ENCODE measurements at regions not wholly inside any gene's neighbourhood (a gene's known extent, or its start where the extent isn't known, plus 50 kb on each side); places are given as distances from the start of the nearest gene placed in this dataset.

GRCh38 chr5:6251565-6252102, 126.7 kb downstream of the MED10 start:
- no peak overlapping the region for H3K27ac Mint-ChIP-seq
- H3K4me3 Mint-ChIP-seq = no peak overlapping the region
- peaks cover 2% of the 10 kb centered on the region for H3K27me3 Mint-ChIP-seq
- no peaks in the 10 kb centered on the region for H3K4me1 Mint-ChIP-seq
- no peaks in the 10 kb centered on the region for H3K36me3 Mint-ChIP-seq (ENCODE audit: low read depth)
- DNase-seq (no peak), ATAC-seq (ENCODE audit: low read depth) (no peak)
- ChIA-PET POLR2A (no interaction called here), CTCF (no interaction called here)
- intact Hi-C loops (cut with micrococcal nuclease) = no loop called here
- no peak for TF ChIP-seq CTCF (IDR thresholded peaks at IDR 0.05)
- no peaks in the 10 kb centered on the region for H3K9me3 Mint-ChIP-seq

GRCh38 chr5:6250121-6250520, 128.2 kb downstream of the MED10 start:
- DNase-seq (no peak), ATAC-seq (ENCODE audit: low read depth) (no peak)
- peaks cover 2% of the 10 kb centered on the region for H3K27me3 Mint-ChIP-seq
- no peaks in the 10 kb centered on the region for H3K36me3 Mint-ChIP-seq (ENCODE audit: low read depth)
- no peak overlapping the region for H3K27ac Mint-ChIP-seq
- ChIA-PET CTCF (no interaction called here), POLR2A (no interaction called here)
- no peak for TF ChIP-seq CTCF (IDR thresholded peaks at IDR 0.05)
- no peak overlapping the region for H3K4me3 Mint-ChIP-seq
- H3K9me3 Mint-ChIP-seq = no peaks in the 10 kb centered on the region
- intact Hi-C loops (cut with micrococcal nuclease) = no loop called here
- no peaks in the 10 kb centered on the region for H3K4me1 Mint-ChIP-seq

GRCh38 chr5:6248132-6248531, 130.2 kb downstream of the MED10 start:
- DNase-seq = no peak
- H3K9me3 Mint-ChIP-seq = no peaks in the 10 kb centered on the region
- H3K27ac Mint-ChIP-seq = no peak overlapping the region
- peaks cover 2% of the 10 kb centered on the region for H3K27me3 Mint-ChIP-seq
- POLR2A ChIA-PET = no interaction called here
- no peaks in the 10 kb centered on the region for H3K4me1 Mint-ChIP-seq
- TF ChIP-seq CTCF (IDR thresholded peaks at IDR 0.05) = no peak
- no peak for ATAC-seq (ENCODE audit: low read depth)
- H3K36me3 Mint-ChIP-seq (ENCODE audit: low read depth) = no peaks in the 10 kb centered on the region
- CTCF ChIA-PET = no interaction called here
- intact Hi-C loops (cut with micrococcal nuclease) = no loop called here
- no peak overlapping the region for H3K4me3 Mint-ChIP-seq

GRCh38 chr5:6246820-6247437, 131.4 kb downstream of the MED10 start:
- Mint-ChIP-seq H3K27ac (no peak overlapping the region), H3K36me3 (ENCODE audit: low read depth) (no peaks in the 10 kb centered on the region), H3K9me3 (no peaks in the 10 kb centered on the region), H3K4me3 (no peak overlapping the region), H3K4me1 (no peaks in the 10 kb centered on the region), H3K27me3 (peaks cover 2% of the 10 kb centered on the region)
- ATAC-seq (ENCODE audit: low read depth) = no peak
- ChIA-PET POLR2A (no interaction called here), CTCF (no interaction called here)
- intact Hi-C loops (cut with micrococcal nuclease) = no loop called here
- no peak for DNase-seq
- no peak for TF ChIP-seq CTCF (IDR thresholded peaks at IDR 0.05)

GRCh38 chr5:6244339-6244714, 134.0 kb downstream of the MED10 start:
- ChIA-PET CTCF (no interaction called here), POLR2A (no interaction called here)
- Mint-ChIP-seq H3K4me3 (no peak overlapping the region), H3K9me3 (peaks cover 6% of the 10 kb centered on the region), H3K4me1 (no peaks in the 10 kb centered on the region), H3K36me3 (ENCODE audit: low read depth) (no peaks in the 10 kb centered on the region), H3K27ac (no peak overlapping the region), H3K27me3 (no peaks in the 10 kb centered on the region)
- ATAC-seq (ENCODE audit: low read depth) (no peak), DNase-seq (no peak)
- no peak for TF ChIP-seq CTCF (IDR thresholded peaks at IDR 0.05)
- intact Hi-C loops (cut with micrococcal nuclease) = no loop called here
